CD8-positive, alpha-beta memory T cell (primary cell): ENCODE measurements at regions not wholly inside any gene's neighbourhood (a gene's known extent, or its start where the extent isn't known, plus 50 kb on each side); places are given as distances from the start of the nearest gene placed in this dataset.

ENCODE experiments used
- CTCF ChIA-PET: fragments of 350-600 bp; sonication (Branson Sonifier 250); formaldehyde crosslinking; loops from one replicate; lab custom pipeline; 2021; ENCODE audit warnings: antibody characterized with exemption; lab: Charles Lee
- POLR2A ChIA-PET: fragments of 350-600 bp; sonication (Branson Sonifier 250); formaldehyde crosslinking; loops from one replicate; lab custom pipeline; 2021; ENCODE audit warnings: antibody characterized with exemption; lab: Charles Lee
- DNase-seq, 5 donors: peaks; one replicate each; pipeline versions ENCODE4 v3.0.0 to v3.0.0-alpha.2; 2020 to 2022; ENCODE audit warnings: mixed read lengths in 1 of 5
- H3K27ac ChIP-seq: one replicate; pipeline ENCODE4 v1.7.0; 2013; ENCODE audit warnings: low read depth, mild to moderate bottlenecking, low read length, moderate library complexity
- H3K27me3 ChIP-seq: 2 replicates; pipeline ENCODE4 v1.7.0; 2013; ENCODE audit warnings: low read length, mild to moderate bottlenecking; ENCODE audit not compliant: insufficient read depth, poor library complexity, severe bottlenecking
- H3K36me3 ChIP-seq: 2 replicates; pipeline ENCODE4 v1.7.0; 2013; ENCODE audit warnings: mild to moderate bottlenecking, low read length, moderate library complexity; ENCODE audit not compliant: insufficient read depth
- H3K4me1 ChIP-seq: 2 replicates; pipeline ENCODE4 v1.7.0; 2013; ENCODE audit warnings: mild to moderate bottlenecking, low read length, moderate library complexity; ENCODE audit not compliant: insufficient read depth
- H3K4me3 ChIP-seq: 2 replicates; pipeline ENCODE4 v1.7.0; 2013; ENCODE audit warnings: mild to moderate bottlenecking, low read length
- H3K9me3 ChIP-seq: 2 replicates; pipeline ENCODE4 v1.7.0; 2013; ENCODE audit warnings: mild to moderate bottlenecking, low read length
- H3K27ac Mint-ChIP-seq, 8 donors: one replicate each; pipeline ENCODE4 v1.8.0; 2020 to 2021; ENCODE audit warnings: mixed read lengths in 8 of 8, mild to moderate bottlenecking in 6 of 8, inconsistent platforms in 3 of 8, moderate library complexity in 3 of 8
- H3K27me3 Mint-ChIP-seq, 2 donors: one replicate each; pipeline ENCODE4 v1.8.0; 2020 to 2021; ENCODE audit warnings: mixed read lengths in 2 of 2, mild to moderate bottlenecking in 1 of 2, moderate library complexity in 1 of 2
- H3K36me3 Mint-ChIP-seq, 3 donors: one replicate each; pipeline ENCODE4 v1.8.0; 2020 to 2021; ENCODE audit warnings: mixed read lengths in 3 of 3, inconsistent platforms in 1 of 3, mild to moderate bottlenecking in 1 of 3
- H3K4me1 Mint-ChIP-seq, 3 donors: one replicate each; pipeline ENCODE4 v1.8.0; 2020 to 2021; ENCODE audit warnings: mixed read lengths in 3 of 3, inconsistent platforms in 1 of 3, mild to moderate bottlenecking in 1 of 3
- H3K4me3 Mint-ChIP-seq, 7 donors: one replicate each; pipeline ENCODE4 v1.8.0; 2020 to 2021; ENCODE audit warnings: mixed read lengths in 7 of 7, mild to moderate bottlenecking in 6 of 7, moderate library complexity in 4 of 7, inconsistent platforms in 2 of 7
- H3K9me3 Mint-ChIP-seq, 5 donors: one replicate each; pipeline ENCODE4 v1.8.0; 2020 to 2022; ENCODE audit warnings: mixed read lengths in 5 of 5, mild to moderate bottlenecking in 3 of 5, moderate library complexity in 2 of 5, inconsistent platforms in 1 of 5

- DNase-seq = no peak
- H3K36me3 Mint-ChIP-seq = no peaks in the 10 kb centered on the region
- Histone ChIP-seq H3K9me3 (no peaks in the 10 kb centered on the region), H3K4me1 (no peaks in the 10 kb centered on the region), H3K4me3 (no peak overlapping the region), H3K36me3 (no peaks in the 10 kb centered on the region), H3K27me3 (no peaks in the 10 kb centered on the region), H3K27ac (no peak overlapping the region)
- H3K27ac Mint-ChIP-seq = no peak overlapping the region
- H3K27me3 Mint-ChIP-seq = no peaks in the 10 kb centered on the region
- POLR2A ChIA-PET = no interaction called here
- H3K4me1 Mint-ChIP-seq = no peaks in the 10 kb centered on the region
- no peak overlapping the region for H3K4me3 Mint-ChIP-seq
- H3K9me3 Mint-ChIP-seq = peaks cover 2 to 9% (median 6%) of the 10 kb centered on the region in 5 donors
- CTCF ChIA-PET = no interaction called here
These were observed 110.8 kb downstream of the MRPS30 start for GRCh38 chr5:44919560-44919959.

- no peak for DNase-seq
- Histone ChIP-seq H3K9me3 (no peaks in the 10 kb centered on the region), H3K36me3 (no peaks in the 10 kb centered on the region), H3K27ac (no peak overlapping the region), H3K4me3 (no peak overlapping the region), H3K4me1 (no peaks in the 10 kb centered on the region), H3K27me3 (no peaks in the 10 kb centered on the region)
- Mint-ChIP-seq H3K4me3 (no peak overlapping the region), H3K27ac (no peak overlapping the region), H3K4me1 (no peaks in the 10 kb centered on the region), H3K9me3 (peaks cover 0 to 9% (median 6%) of the 10 kb centered on the region in 5 donors), H3K36me3 (no peaks in the 10 kb centered on the region), H3K27me3 (peaks cover 0 to 2% of the 10 kb centered on the region in 2 donors)
- CTCF ChIA-PET = no interaction called here
- POLR2A ChIA-PET = no interaction called here
These were observed 118.5 kb downstream of the MRPS30 start for GRCh38 chr5:44927115-44927733.

DNA sequence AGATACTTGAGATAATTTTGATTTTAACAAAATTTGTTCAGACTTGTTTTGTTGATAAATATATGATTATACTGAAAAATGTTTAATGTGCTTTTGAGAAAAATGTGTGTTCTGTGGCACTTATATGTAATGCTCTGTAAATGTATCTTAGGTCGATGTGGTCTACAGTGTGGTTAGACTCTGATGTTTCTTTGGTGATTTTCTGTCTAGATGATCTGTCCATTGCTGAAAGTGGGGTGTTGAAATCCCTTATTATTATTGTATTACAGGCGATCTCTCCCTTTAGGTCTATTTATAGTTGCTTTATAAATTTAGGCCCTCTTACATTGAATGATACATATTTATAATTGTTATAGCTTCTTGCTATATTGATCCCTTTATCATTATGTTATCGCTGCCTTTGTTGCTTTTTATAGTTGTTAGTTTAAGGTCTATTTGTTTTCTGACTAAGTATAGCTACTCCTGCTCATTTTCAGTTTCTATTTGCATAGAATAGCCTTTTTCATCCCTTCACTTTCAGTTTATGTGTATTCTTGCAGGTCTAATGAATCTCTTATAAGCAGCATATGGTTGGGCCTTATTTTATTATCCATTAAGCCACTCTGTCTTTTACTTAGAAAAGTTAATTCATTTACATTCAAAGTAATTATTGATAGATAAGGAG lies 124.3 kb downstream of the MRPS30 start:
- H3K4me1 Mint-ChIP-seq = no peaks in the 10 kb centered on the region
- no peak for DNase-seq
- Histone ChIP-seq H3K36me3 (no peaks in the 10 kb centered on the region), H3K27ac (no peak overlapping the region), H3K9me3 (no peaks in the 10 kb centered on the region), H3K27me3 (no peaks in the 10 kb centered on the region), H3K4me1 (no peaks in the 10 kb centered on the region), H3K4me3 (no peak overlapping the region)
- H3K27me3 Mint-ChIP-seq = no peaks in the 10 kb centered on the region
- H3K4me3 Mint-ChIP-seq = no peak overlapping the region
- H3K27ac Mint-ChIP-seq = no peak overlapping the region
- ChIA-PET POLR2A (no interaction called here), CTCF (no interaction called here)
- H3K9me3 Mint-ChIP-seq = peaks cover 0 to 13% (median 4%) of the 10 kb centered on the region in 5 donors
- no peaks in the 10 kb centered on the region for H3K36me3 Mint-ChIP-seq

DNA sequence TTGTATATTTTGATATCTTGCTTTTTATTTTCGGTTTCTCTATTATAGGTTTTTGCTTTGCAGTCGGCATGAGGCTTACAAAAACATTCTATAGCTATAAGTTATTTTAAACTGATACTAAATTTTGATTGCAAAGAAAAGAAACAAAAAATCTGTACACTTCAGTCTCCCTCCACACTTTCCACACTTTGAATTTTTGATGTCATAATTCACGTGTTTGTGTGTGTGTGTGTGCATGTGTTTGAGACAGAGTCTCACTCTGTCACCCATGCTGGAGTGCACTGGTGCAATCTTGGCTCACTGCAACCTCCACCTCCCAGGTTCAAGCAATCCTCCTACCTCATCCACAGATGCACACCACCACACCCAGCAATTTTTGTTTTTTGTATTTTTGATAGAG lies 124.9 kb downstream of the MRPS30 start:
- ChIA-PET POLR2A (no interaction called here), CTCF (no interaction called here)
- no peak overlapping the region for H3K4me3 Mint-ChIP-seq
- Histone ChIP-seq H3K9me3 (no peaks in the 10 kb centered on the region), H3K27me3 (no peaks in the 10 kb centered on the region), H3K27ac (no peak overlapping the region), H3K36me3 (no peaks in the 10 kb centered on the region), H3K4me1 (no peaks in the 10 kb centered on the region), H3K4me3 (no peak overlapping the region)
- H3K36me3 Mint-ChIP-seq = no peaks in the 10 kb centered on the region
- DNase-seq = no peak
- no peaks in the 10 kb centered on the region for H3K4me1 Mint-ChIP-seq
- peaks cover 0 to 13% (median 4%) of the 10 kb centered on the region in 5 donors for H3K9me3 Mint-ChIP-seq
- no peak overlapping the region for H3K27ac Mint-ChIP-seq
- H3K27me3 Mint-ChIP-seq = no peaks in the 10 kb centered on the region

DNA sequence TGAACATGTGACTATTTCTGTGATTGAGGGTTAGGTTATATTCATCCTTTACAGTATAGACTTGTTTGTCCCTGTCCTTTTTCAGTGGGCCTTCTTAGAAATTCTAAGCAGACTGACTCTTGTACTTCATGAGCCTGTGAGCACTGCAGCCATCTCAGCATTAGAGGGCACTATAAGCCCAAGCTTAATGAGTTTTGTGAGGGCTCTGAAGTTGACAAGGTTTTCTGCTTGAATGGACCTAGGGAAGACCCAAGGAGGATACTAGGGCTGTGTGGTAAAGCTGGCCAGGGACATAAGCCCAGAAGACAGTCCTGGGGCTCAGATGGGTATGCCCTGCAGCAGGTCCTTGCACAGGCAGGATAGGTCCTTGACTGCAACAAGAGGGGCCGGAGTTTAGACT lies 126.5 kb downstream of the MRPS30 start:
- DNase-seq = no peak
- H3K27me3 ChIP-seq = no peaks in the 10 kb centered on the region
- Mint-ChIP-seq H3K4me1 (no peaks in the 10 kb centered on the region), H3K27ac (no peak overlapping the region), H3K36me3 (no peaks in the 10 kb centered on the region), H3K27me3 (no peaks in the 10 kb centered on the region), H3K4me3 (no peak overlapping the region), H3K9me3 (peaks cover 6 to 16% (median 7%) of the 10 kb centered on the region in 5 donors)
- no peak overlapping the region for H3K27ac ChIP-seq
- H3K4me3 ChIP-seq = no peak overlapping the region
- POLR2A ChIA-PET = no interaction called here
- no peaks in the 10 kb centered on the region for H3K36me3 ChIP-seq
- CTCF ChIA-PET = no interaction called here
- no peaks in the 10 kb centered on the region for H3K4me1 ChIP-seq
- no peaks in the 10 kb centered on the region for H3K9me3 ChIP-seq

- Mint-ChIP-seq H3K4me3 (no peak overlapping the region), H3K9me3 (peaks cover 6 to 16% (median 10%) of the 10 kb centered on the region in 5 donors), H3K27ac (no peak overlapping the region), H3K4me1 (no peaks in the 10 kb centered on the region), H3K27me3 (no peaks in the 10 kb centered on the region), H3K36me3 (no peaks in the 10 kb centered on the region)
- Histone ChIP-seq H3K27ac (no peak overlapping the region), H3K4me1 (no peaks in the 10 kb centered on the region), H3K9me3 (no peaks in the 10 kb centered on the region), H3K27me3 (no peaks in the 10 kb centered on the region), H3K36me3 (no peaks in the 10 kb centered on the region), H3K4me3 (no peak overlapping the region)
- ChIA-PET POLR2A (no interaction called here), CTCF (no interaction called here)
- no peak for DNase-seq
These were observed 127.1 kb downstream of the MRPS30 start for GRCh38 chr5:44935871-44936270.

GRCh38 chr5:44942524-44943001 lies 133.8 kb downstream of the MRPS30 start:
- no peaks in the 10 kb centered on the region for H3K36me3 ChIP-seq
- no peak overlapping the region for H3K4me3 ChIP-seq
- no peak overlapping the region for H3K4me3 Mint-ChIP-seq
- H3K27me3 ChIP-seq = no peaks in the 10 kb centered on the region
- H3K9me3 ChIP-seq = no peaks in the 10 kb centered on the region
- peaks cover 3 to 10% (median 5%) of the 10 kb centered on the region in 5 donors for H3K9me3 Mint-ChIP-seq
- H3K27ac ChIP-seq = no peak overlapping the region
- POLR2A ChIA-PET = no interaction called here
- CTCF ChIA-PET = no interaction called here
- no peaks in the 10 kb centered on the region for H3K4me1 ChIP-seq
- no peak overlapping the region for H3K27ac Mint-ChIP-seq
- no peaks in the 10 kb centered on the region for H3K4me1 Mint-ChIP-seq
- no peaks in the 10 kb centered on the region for H3K36me3 Mint-ChIP-seq
- no peak for DNase-seq
- H3K27me3 Mint-ChIP-seq = no peaks in the 10 kb centered on the region

GRCh38 chr5:44943647-44944046 lies 134.9 kb downstream of the MRPS30 start:
- H3K4me3 Mint-ChIP-seq = no peak overlapping the region
- no peak overlapping the region for H3K27ac Mint-ChIP-seq
- Histone ChIP-seq H3K36me3 (no peaks in the 10 kb centered on the region), H3K4me3 (no peak overlapping the region), H3K27ac (no peak overlapping the region), H3K9me3 (no peaks in the 10 kb centered on the region), H3K27me3 (no peaks in the 10 kb centered on the region), H3K4me1 (no peaks in the 10 kb centered on the region)
- H3K27me3 Mint-ChIP-seq = no peaks in the 10 kb centered on the region
- CTCF ChIA-PET = no interaction called here
- H3K4me1 Mint-ChIP-seq = no peaks in the 10 kb centered on the region
- DNase-seq = no peak
- POLR2A ChIA-PET = no interaction called here
- H3K36me3 Mint-ChIP-seq = no peaks in the 10 kb centered on the region
- peaks cover 3 to 10% (median 6%) of the 10 kb centered on the region in 5 donors for H3K9me3 Mint-ChIP-seq
